ENCODE measurements at regions not wholly inside any gene's neighbourhood (a gene's known extent, or its start where the extent isn't known, plus 50 kb on each side); places are given as distances from the start of the nearest gene placed in this dataset.

GRCh38 chr4:121594796-121595526 is 101.8 kb downstream of the ANXA5 start (continued):
- no peak for TF ChIP-seq BCLAF1 (IDR thresholded peaks at IDR 0.05)

GRCh38 chr4:121593760-121594159 is 103.0 kb downstream of the ANXA5 start:
- H3K9ac ChIP-seq (ENCODE audit: control insufficient read depth, insufficient read depth, low read length): no peak overlapping the region
- H3K27me3 ChIP-seq (replicated peaks in 1 of 2; ENCODE audit: control insufficient read depth in 2 of 2, insufficient read depth in 2 of 2, low read length in 1 of 2): no peaks in the 10 kb centered on the region
- no peak for FAIRE-seq
- DNase-seq (ENCODE audit: low read depth, low spot score): no peak
- ChIA-PET RAD21 (ENCODE audit: unreplicated experiment) (no interaction called here), POLR2A (no interaction called here), SMC1A (ENCODE audit: uncharacterized antibody, unreplicated experiment) (no interaction called here), CTCF (no interaction called here)
- in situ Hi-C loops (cut with MboI) (no loop called here), intact Hi-C loops (cut with micrococcal nuclease; ENCODE audit: unreplicated experiment) (no loop called here)
- no peaks in the 10 kb centered on the region for H3K9me3 ChIP-seq (replicated peaks; ENCODE audit: control insufficient read depth, insufficient read depth, low read length)
- no peak overlapping the region for H3K4me2 ChIP-seq (ENCODE audit: control insufficient read depth, insufficient read depth)
- H3K4me1 ChIP-seq (ENCODE audit: control insufficient read depth, insufficient read depth, low read length): no peaks in the 10 kb centered on the region
- no TSS peak for BruUV-seq (replicated peaks)
- H2AFZ ChIP-seq (ENCODE audit: control insufficient read depth, low read depth, low read length): no peak overlapping the region
- no peaks in the 10 kb centered on the region for H3K79me2 ChIP-seq (ENCODE audit: control insufficient read depth, insufficient read depth, low read length)
- no peak overlapping the region for H3K27ac ChIP-seq (ENCODE audit: control insufficient read depth, insufficient read depth)
- no peak overlapping the region for H3K4me3 ChIP-seq
- no peak for ATAC-seq
- no peaks in the 10 kb centered on the region for H4K20me1 ChIP-seq (ENCODE audit: control insufficient read depth, insufficient read depth)
- H3K36me3 ChIP-seq (ENCODE audit: control insufficient read depth in 2 of 2, insufficient read depth in 2 of 2, low read length in 1 of 2): no peaks in the 10 kb centered on the region
- TF ChIP-seq SREBF2 (IDR thresholded peaks at IDR 0.05; ENCODE audit: low read length) (no peak), NRF1 (conservative IDR thresholded peaks at IDR 0.05; ENCODE audit: low read depth, low read length) (no peak), ZNF207 (IDR thresholded peaks at IDR 0.05; ENCODE audit: borderline replicate concordance) (no peak), NFXL1 (IDR thresholded peaks at IDR 0.05; ENCODE audit: borderline replicate concordance) (no peak), DPF2 (IDR thresholded peaks at IDR 0.05) (no peak), SUZ12 (IDR thresholded peaks at IDR 0.05; ENCODE audit: unreplicated experiment) (no peak), NR2F1 (conservative IDR thresholded peaks at IDR 0.05) (no peak), CEBPZ (IDR thresholded peaks at IDR 0.05; ENCODE audit: low read depth, low read length) (no peak), RCOR1 (conservative IDR thresholded peaks at IDR 0.05; ENCODE audit: low read depth, low read length) (no peak), BCL3 (IDR thresholded peaks at IDR 0.05; ENCODE audit: borderline replicate concordance, insufficient read depth, low read depth, low read length, poor library complexity, severe bottlenecking) (no peak), TAF1 (IDR thresholded peaks at IDR 0.05; ENCODE audit: borderline replicate concordance, low read depth, low read length) (no peak), RELA (IDR thresholded peaks at IDR 0.05; ENCODE audit: borderline replicate concordance, partially characterized antibody) (no peak), MAX (IDR thresholded peaks at IDR 0.05; ENCODE audit: low read depth, low read length) (no peak), ATF3 (IDR thresholded peaks at IDR 0.05; ENCODE audit: borderline replicate concordance, extremely low read depth, low read depth, low read length) (no peak)

Data from GM12878 (cell line).